ENCODE measurements at regions not wholly inside any gene's neighbourhood (a gene's known extent, or its start where the extent isn't known, plus 50 kb on each side); places are given as distances from the start of the nearest gene placed in this dataset.
"Not testable (repeated sequence)": the region's sequence is repeated elsewhere in the genome, so short reads cannot be mapped to it uniquely, and the experiment has no call there.

DNA sequence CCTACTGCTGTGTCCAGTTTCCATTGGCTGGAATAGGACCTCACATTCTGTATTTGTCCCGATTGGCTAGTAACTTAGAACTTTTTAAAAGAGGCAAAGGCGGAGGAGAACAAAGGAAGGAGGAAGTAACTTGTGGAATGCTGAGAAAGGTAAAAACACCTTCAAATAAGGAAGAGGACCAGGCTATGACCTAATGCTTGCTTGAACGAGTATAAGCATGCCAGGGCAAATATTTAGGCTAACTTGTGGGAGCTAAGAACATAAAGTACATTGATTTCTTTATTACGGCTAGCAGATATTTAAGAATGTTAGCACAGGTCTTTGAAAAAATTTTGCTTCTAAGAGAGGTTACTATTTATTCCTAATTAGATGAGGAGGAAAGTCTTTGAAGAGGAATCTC is 214.5 kb upstream of the CENPE start:
- not testable (repeated sequence) for DNase-seq

DNA sequence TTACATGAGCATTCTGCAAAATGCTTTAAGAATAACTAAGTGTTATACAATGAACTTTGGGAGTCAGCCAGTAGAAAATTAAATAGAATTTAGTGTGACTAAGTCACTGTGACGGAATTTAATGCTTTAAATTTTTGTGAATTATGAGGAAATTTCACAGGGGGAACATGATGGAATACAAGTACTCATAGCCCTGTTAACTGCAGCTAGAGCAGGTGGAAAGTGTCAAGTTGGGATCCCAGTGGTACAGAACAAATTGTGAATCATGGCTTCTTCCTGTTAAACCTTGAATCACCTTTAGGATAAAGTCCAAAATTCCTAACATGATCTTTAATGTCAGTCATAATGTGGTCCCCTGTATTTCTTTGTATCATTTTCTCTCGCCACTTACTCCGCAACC is 212.2 kb upstream of the CENPE start:
- no peak for DNase-seq

DNA sequence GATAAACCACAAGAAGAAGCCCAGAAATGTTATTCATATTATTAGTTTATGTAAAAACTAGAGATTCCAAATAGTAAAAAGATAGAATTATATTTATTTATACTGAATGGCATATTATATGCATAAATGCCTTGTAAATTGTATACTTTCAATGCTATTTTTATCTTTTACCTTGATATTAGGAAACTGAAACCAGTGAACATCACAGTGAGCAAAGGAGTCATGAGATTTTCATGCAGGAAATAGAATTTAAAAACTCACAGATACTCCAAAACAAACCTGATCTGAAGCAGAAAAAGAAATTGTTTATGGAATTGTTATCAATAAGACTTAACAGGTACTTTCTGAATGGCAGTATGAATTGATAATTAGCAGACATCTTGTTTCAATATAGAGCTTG is 207.3 kb upstream of the CENPE start:
- no peak for DNase-seq

DNA sequence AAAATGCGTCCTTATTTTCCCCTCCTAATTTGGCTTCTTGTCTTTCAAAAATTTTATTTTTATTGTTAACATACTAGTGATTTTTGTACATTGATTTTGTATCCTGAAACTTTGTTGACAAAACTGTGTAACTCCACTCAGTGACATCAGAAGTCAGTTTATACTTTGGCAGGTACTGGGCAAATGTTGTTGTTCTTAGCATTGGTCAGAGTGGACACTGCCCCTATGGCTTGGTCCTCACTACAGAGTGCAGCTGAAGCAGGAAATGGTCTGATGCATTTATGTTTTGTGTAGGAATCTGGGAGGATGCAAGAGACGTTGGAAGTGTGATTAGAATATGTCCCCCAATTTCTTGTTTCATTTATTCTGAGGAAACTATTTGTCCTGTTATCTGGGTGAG is 205.5 kb upstream of the CENPE start:
- no peak for DNase-seq

DNA sequence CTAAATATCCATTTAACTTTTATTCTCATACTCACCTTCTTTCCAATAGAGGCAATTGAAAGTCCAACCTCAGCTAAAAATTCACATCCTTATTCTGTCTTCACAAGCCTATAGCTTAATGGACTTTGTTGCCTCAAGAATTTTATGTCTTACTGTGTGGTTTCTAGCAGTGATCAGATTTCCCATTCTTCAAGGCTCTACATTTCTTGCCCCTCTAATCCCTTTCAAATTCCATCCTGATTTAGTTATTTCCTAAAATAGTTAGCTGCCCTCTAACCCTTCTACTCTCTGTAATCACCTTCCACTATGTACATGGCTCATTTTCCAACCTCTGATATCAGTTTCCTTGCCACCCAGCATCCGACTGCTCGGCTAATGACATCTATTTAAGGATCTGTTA is 204.1 kb upstream of the CENPE start:
- DNase-seq, result no peak

DNA sequence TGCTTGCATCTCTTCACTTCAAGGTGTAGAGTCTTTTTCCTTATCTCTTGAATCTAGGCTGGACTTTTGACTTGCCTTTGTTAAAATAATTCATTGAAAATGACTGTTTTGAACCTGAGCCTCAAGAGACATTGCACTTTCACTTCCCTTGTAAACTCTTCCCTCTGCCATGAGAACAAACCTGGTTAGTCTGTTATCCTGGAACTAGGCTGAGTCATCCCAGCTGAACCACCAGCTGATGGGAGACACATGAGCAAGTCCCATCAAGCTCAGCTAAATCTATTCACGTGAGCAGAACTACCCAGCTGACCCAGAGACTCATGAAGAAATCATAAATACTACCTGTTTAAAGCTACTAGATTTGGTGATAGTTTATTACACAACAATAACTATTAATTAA is 202.3 kb upstream of the CENPE start:
- DNase-seq, result no peak

DNA sequence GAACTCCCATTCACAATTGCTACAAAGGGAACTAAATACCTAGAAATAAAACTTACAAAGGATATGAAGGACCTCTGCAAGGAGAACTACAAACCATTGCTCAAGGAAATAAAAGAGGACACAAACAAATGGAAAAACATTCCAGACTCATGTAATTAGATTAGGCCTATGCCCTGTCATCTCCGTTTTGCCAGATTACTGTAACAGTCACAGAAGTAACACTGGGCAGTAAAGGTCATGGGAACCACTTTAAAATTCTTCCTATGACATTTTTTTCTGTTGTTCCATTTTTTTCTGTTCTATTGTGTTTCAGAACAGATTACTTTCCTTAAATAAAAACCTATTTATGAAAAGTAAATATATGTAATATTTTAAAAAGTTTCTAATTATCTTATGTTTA is 199.4 kb upstream of the CENPE start:
- DNase-seq, result no peak

DNA sequence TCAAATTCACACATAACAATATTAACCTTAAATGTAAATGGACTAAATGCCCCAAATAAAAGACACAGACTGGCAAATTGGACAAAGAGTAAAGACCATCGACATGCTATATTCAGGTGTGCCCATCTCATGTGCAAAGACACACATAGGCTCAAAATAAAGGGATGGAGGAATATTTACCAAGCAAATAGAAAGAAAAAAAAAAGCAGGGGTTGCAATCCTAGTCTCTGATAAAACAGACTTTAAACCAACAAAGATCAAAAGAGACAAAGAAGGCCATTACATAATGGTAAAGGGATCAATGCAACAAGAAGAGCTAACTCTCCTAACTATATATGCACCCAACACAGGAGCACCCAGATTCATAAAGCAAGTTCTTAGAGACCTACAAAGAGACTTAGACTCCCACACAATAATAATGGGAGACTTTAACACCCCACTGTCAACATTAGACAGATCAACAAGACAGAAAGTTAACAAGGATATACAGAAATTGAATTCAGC is 189.4 kb upstream of the CENPE start:
- DNase-seq, result not testable (repeated sequence)

DNA sequence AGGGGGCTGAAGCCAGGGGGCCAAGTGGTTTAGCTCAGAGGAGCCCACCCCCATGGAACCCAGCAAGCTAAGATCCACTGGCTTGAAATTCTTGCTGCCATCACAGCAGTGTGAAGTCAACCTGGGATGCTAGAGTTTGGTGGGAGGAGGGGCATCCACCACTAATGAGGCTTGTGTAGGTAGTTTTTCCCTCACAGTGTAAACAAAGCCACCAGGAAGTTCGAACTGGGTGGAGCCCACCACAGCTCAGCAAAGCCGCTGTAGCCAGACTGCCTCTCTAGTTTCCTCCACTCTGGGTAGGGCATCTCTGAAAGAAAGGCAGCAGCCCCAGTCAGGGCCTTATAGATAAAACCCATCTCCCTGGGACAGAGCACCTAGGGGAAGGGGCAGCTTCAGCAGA is 187.4 kb upstream of the CENPE start:
- not testable (repeated sequence) for DNase-seq

DNA sequence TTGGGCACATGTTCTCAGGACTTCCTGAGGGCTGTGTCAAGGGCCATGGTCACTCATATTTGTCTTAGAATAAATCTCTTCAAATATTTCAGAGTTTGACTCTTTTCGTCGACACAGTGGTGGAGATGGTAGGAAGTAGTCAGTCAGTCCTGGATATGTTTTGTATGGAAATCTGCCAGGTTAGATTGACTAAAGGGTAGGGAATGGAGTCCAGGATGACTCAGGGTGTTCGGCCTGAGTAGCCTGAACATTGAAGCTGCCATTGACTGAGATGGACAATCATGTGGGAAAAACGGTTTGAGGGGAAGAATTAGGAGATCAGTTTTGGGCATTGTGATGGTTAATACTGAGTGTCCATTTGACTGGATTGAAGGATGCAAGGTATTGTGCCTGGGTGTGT is 177.1 kb upstream of the CENPE start:
- DNase-seq, result no peak

DNA sequence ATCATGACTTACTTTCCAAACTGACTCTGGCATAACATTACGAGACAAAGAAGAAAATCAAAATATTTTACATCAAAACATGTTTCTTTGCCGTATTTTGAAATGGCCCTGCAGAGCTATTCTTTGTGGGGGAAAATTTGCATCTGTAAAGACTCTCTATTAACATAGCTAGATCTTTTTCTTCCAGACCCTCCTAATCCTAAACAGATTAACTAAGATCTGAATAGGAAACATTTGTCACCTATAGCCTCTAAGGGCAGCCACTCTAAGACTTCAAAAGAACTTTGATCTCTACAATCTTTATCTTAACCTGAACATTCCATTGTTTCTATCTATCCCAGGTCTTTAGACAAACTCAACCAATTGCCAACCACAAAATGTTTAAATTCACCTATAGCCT is 176.6 kb upstream of the CENPE start:
- no peak for DNase-seq

DNA sequence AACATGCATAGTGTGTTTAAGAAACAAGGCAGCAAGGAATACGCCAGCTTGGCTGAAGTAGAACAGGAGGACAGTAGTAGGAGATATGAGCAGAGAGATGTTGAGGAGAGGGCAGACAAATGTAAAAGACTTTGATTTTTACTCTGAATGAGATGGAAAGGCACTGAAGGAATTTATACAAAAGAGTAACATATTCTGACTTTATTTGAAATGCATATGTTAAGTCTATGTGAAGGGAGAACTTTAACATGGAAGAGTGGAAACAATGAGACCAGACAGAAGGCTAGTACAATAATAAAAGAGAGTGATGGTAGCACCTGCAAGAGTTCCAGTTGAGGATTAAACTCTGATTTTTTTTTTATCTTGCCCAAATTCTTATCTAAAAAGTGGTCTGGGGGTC is 176.2 kb upstream of the CENPE start:
- DNase-seq, result no peak

DNA sequence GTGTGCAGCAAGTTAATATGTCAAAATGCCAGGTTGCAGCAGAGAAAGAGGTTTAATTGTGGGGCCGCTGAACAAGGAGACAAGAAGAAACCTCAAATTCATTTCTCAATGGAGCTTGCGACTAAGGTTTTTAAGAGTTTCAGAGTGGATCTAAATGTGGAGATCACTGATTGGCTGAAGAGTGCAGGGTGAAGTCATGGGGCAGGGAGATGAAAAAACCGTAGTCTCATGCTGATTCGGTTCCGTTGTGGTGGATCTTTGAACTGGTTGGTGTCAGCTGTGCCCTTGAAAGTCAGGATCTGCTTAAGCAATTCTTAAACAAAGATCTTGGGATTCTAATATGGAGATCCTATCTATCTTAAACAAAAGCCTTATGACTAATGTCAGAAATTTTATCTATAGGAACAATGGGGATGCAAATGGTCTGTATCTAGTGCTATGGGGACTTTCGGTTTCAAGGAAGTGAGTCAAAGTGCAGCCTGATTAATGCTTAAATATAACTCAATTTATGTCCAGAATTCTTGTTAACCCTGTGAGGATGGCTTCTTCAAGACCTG is 173.9 kb upstream of the CENPE start:
- no peak for DNase-seq

DNA sequence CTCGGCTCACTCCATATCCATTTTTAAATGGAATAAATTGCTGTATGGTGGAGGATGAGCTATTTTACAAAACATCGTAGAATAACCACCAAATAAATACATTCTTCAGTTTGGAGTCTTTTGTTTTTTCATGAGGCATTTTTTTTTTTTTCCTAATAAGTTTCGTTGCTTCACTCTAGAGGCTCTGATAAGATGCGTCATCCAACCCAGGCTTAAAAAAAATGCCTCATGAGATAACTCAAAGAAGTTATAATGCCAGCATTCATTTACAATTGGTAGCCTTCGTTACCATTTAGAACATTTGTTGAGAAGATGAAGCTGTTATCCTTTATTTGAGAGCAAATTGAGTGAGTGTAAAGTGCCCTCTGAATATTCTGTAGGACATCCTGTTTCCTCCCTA is 172.2 kb upstream of the CENPE start:
- no peak for DNase-seq

DNA sequence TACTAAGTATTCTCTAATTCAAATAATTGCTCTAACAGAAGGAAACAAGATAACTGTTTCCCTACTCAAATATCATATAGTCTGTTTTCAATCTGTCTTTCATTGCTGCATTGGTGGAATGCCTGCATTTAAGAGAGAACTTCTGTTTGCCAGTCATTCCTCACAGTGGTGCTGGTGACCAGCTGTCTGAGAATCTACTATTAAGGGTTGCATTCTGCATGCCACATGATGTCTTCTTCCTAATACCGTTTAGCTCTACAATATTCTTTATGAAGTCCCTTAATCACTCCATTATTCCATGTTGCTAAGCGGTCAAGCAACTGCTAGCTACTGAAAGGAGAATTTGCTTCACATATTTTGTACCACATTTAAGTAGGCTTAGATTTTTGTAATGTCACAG is 167.1 kb upstream of the CENPE start:
- no peak for DNase-seq

DNA sequence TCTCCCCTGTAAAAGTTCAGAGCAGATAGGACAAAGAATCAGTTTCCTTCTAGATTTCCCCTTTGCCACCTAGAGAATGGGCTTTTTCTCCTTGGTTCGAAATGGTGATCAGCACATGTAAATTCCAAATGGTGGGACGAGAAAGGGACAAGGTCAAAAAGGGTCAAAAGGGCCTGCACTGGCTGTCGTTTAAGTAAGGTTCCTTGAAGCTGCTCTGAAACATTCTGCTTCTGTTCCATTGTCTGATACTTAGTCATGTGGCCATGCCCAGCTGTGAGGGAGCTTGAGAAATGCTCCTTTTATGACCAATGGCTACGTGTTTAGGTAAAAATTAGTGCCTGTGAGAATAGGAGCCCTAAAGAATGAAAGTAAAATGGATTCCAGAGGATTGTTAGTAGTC is 165.9 kb upstream of the CENPE start:
- no peak for DNase-seq

DNA sequence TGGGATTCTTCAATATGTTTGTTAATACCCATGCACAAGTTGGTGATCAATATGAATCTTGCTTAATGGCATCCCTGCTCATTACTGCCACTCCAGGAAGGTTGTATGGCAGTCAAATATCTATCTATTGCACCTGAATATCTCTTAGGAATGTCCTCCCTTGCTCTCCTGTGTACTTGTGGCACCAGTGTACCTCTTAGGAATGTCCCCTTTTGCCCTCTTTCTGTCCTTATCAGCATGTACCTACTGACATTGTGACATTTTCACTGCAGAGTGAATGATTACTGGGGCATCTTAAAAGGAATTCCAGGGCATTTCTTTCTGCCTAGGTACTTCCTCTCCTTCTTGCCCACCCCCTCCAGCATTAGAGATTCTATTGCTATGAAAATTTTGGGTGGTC is 163.8 kb upstream of the CENPE start:
- no peak for DNase-seq

DNA sequence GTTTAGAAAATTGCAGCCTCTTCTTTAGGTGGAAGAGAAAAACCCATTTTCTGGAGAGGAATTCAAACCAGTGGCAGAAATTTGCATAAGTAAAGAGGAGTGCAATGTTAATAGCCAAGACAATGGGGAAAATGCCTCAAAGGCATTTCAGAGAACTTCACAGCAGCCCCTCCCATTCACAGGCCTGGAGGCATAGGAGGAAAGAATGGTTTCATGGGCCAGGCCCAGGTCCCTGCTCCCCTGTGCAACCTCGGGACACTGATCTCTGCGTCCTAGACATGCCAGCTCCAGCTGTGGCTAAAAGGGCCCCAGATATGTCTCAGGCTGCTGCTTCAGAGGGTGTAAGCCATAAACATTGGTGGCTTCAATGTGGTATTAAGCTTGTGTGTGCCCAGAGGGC is 161.8 kb upstream of the CENPE start:
- DNase-seq, result no peak

DNA sequence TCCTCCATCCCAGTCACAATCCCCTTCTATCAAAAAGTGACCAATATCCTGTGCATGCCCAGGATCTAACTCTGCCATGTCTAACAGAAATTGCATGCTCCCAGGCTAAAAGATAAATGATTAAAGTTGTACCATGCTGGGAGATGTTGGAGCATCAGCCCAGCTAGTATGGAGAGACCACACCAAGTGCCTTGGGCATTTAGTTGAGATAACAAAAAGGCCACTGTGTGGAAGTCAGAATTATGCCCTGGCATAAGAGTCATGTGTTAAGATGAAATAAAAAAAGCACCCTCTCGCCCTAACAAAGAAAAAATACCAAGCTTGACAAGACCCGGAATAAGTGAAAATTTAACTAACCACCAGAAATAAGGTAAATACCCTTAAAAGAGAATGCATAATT is 155.9 kb upstream of the CENPE start:
- DNase-seq, result no peak

DNA sequence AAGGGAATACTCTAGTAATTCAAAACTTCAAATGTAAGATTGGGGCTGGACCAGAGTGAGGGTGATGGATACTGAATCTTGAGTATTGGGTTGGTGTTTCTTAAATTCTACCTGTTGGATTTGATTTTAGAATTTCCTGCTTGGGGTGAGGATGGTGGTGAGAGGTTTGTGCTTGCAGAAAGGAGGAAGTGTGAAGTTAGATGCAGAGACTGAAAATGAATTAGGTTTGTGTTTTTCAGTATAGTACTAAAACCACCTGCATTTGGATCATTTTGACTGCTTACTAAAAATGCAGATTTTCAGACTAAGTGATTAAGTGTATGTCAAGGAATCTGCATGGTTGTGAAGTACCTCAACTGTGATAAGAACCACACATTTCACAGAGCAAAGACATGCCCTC is 131.5 kb upstream of the CENPE start:
- DNase-seq, result no peak

DNA sequence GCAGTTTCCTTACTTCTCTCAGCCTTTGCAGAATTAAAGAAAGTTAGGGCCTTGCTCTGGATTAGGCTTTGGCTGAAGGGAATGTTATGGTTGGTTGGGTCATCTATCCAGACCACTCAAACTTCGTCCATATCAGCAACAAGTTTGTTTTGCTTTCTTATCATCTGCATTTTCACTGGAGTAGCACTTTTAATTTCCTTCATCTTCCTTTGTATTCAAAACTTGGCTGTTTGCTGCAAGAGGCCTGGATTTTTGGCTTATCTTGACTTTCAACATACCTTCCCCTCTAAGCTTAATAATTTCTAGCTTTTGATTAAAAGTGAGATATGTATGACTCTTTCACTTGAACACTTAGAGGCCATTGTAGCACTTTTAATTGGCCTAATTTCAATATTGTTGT is 126.7 kb upstream of the CENPE start:
- no peak for DNase-seq

DNA sequence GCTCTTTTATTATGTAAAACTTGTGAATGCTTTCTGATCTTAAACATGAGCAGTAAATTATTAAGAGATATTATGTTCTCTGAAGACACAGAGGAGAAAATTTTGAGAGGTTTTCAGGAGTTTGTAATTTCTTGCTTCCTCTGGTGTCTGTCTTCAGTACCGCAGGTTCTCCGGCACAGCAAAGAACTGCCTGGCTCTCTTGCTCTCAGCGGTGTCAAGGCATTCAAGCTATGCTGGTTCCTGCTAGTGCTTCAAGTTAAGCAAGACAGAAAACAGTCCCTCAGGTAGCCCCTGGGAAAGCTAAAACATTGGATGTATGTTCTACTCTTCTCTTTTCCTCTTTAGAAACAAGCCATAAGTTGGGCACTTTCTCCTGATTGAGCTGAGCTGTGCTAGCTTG is 120.2 kb upstream of the CENPE start:
- DNase-seq, result no peak

DNA sequence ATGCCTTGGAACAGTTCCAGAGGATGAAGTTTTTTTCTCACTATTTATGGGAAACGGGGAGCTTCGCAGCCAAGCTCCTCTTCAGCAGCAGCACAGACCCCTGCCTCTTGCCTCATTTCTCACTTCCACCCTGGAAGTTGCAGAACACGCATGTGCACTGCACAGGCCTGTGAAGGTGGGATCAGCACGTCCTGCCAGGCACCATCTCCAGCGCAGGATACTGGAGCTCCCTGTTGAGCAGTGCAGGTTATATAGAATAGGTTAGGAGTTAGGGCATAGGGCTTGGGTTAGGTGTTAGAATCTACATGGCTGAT is 110.1 kb upstream of the CENPE start:
- no peak for DNase-seq

DNA sequence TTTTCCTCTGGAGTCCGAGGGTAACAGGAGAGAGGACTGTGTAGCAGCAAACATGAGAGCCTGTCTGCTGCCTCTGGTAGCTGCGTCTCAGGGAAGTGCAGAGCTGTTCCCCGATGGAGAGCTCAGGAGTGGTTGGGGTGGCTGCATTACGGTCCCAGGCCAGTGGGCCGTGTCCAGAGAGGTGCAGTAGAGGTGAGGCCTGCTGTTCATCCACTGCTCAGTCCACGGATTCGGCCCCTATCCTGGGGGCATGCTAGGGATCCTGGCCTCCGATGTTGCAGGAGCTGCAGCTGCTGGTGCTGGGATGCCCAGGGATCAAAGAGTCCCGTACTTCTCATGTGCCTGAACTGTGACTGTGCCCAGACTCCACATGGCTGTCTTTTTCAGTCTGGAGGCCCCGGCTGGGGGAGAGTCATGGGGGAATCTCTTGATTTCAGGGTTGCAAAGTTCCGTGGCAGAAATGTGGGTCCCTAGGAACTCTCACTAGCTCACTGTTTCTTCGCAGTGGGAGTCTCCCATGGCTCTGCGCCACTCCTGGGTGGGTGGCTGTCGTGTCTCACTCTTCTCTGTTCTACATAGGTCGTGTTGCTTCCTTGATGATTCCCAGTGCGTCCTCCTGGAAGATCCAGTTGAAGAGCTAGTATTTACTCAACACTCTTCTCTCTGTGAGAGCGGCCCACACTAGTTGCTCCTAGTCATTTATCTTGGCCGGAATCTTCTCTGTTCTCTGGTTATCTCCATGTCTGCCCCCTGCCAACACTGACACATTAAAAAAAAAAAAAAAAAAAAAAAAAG is 109.5 kb upstream of the CENPE start:
- no peak for DNase-seq

DNA sequence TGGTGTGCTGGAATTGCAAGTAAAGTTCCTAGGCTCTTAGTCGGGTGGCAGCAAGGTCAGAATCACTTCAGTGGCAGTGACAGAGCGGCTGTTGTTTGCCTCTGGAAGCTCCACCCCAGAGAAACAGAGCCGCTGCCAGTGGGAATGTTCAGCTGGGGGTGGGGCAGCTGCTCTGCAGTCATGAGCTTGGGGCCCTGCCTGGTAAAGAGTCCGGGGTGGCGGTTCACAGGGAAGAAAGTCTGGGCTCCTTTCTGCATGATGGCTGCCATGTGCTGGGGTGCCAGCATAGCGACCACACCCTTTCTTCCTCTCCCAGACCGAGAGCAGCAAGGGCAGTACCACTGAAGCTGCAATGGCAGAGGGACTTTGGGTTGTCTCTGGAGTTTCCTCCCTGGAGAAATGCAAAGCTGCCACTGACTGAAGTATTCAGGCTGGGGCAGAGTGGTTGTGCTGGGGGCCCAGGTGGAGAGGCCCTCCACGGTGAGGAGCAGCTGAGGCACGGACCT is 108.8 kb upstream of the CENPE start:
- no peak for DNase-seq

All from NCI-H2029 (cell line).